Type B pancreatic cell (in vitro differentiated cells): ENCODE measurements at regions not wholly inside any gene's neighbourhood (a gene's known extent, or its start where the extent isn't known, plus 50 kb on each side); places are given as distances from the start of the nearest gene placed in this dataset.
"Not testable (repeated sequence)": the region's sequence is repeated elsewhere in the genome, so short reads cannot be mapped to it uniquely, and the experiment has no call there.

Experiments used
- DNase-seq: peaks from one replicate; pipeline ENCODE4 v3.0.0; 2021; ENCODE audit warnings: mixed read lengths; ENCODE audit not compliant: unreplicated experiment; ENCODE audit errors: extremely low spot score
- H3K27ac Mint-ChIP-seq: 2 replicates; pipeline ENCODE4 v1.8.0; 2021; ENCODE audit warnings: mild to moderate bottlenecking, mixed read lengths
- H3K27me3 Mint-ChIP-seq: 2 replicates; pipeline ENCODE4 v1.8.0; 2021; ENCODE audit warnings: mixed read lengths
- H3K36me3 Mint-ChIP-seq: 2 replicates; pipeline ENCODE4 v1.8.0; 2021; ENCODE audit warnings: mixed read lengths
- H3K4me1 Mint-ChIP-seq: one replicate; pipeline ENCODE4 v1.8.0; 2021; ENCODE audit warnings: mixed read lengths; ENCODE audit not compliant: unreplicated experiment
- H3K4me3 Mint-ChIP-seq: 2 replicates; pipeline ENCODE4 v1.8.0; 2021; ENCODE audit warnings: mild to moderate bottlenecking, mixed read lengths
- H3K9me3 Mint-ChIP-seq: 2 replicates; pipeline ENCODE4 v1.8.0; 2021; ENCODE audit warnings: mixed read lengths
- TF ChIP-seq, protein P1 (sequence below): fragments of 200-600 bp; sonication (generic); conservative IDR thresholded peaks from 2 replicates; pipeline ENCODE4 v1.5.0; 2021; ENCODE audit warnings: antibody characterized with exemption, mild to moderate bottlenecking

DNA sequence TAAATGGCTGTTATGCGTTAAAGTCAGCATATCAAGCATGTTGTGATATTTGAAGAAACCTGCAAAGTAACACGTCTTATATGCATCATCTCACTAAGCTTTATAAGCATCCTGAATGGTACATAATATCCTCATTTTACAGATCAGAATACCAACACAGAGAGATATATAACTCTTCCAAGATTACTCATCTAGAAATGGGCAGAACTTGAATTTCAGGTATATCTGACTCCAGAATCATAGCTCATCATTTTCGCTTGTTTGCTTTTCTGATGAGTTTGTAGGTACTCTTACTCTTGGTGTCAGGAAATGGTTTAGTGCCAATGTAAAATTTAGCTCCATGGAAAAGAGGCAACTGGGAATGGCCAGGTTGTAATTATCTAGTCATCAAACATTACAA is 232.3 kb upstream of the ANKH start:
- Mint-ChIP-seq H3K27ac (no peak overlapping the region), H3K36me3 (no peaks in the 10 kb centered on the region), H3K27me3 (peaks cover 4% of the 10 kb centered on the region), H3K4me1 (no peaks in the 10 kb centered on the region), H3K4me3 (no peak overlapping the region), H3K9me3 (no peaks in the 10 kb centered on the region)
- TF ChIP-seq, protein P1, sequence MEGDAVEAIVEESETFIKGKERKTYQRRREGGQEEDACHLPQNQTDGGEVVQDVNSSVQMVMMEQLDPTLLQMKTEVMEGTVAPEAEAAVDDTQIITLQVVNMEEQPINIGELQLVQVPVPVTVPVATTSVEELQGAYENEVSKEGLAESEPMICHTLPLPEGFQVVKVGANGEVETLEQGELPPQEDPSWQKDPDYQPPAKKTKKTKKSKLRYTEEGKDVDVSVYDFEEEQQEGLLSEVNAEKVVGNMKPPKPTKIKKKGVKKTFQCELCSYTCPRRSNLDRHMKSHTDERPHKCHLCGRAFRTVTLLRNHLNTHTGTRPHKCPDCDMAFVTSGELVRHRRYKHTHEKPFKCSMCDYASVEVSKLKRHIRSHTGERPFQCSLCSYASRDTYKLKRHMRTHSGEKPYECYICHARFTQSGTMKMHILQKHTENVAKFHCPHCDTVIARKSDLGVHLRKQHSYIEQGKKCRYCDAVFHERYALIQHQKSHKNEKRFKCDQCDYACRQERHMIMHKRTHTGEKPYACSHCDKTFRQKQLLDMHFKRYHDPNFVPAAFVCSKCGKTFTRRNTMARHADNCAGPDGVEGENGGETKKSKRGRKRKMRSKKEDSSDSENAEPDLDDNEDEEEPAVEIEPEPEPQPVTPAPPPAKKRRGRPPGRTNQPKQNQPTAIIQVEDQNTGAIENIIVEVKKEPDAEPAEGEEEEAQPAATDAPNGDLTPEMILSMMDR, result no peak
- DNase-seq, result no peak

DNA sequence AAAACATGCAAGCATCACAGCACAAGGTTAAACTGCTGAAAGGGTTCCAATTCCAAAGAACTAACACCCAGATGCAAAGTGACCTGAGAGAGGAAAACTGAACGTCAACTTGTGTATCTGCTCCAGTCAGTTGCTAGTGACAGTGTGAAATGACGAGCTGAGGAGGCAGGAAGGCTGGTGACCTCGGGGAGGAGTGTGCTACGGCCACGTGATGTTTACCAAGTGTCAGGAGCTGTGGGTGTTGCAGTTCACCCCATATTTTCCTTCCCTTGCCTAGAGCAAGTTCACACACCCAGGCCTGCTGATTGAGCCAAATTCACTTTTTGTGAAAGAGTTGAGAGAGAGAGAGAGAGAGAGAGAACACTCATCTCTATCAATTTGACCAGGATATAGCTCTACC is 231.6 kb upstream of the ANKH start:
- TF ChIP-seq, protein P1, result no peak
- Mint-ChIP-seq H3K9me3 (no peaks in the 10 kb centered on the region), H3K4me1 (no peaks in the 10 kb centered on the region), H3K36me3 (no peaks in the 10 kb centered on the region), H3K27me3 (peaks cover 4% of the 10 kb centered on the region), H3K4me3 (no peak overlapping the region), H3K27ac (no peak overlapping the region)
- no peak for DNase-seq

DNA sequence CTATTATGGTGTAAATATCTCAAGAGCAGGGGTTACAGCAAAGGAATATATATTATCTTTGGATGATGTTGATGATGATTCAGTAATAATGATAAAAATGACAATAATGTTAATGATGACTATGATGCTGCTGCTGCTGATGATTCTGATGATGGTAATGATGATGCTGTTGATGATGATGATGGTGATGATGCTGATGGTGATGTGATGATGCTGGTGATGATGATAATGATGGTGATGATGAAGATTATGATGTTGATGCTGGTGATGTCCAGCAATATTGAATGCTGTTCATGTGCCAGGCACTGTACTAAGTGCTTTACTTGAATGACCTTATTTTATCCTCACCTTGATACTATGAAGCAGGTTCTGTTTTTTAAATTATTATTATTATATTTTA is 226.0 kb upstream of the ANKH start:
- no peak overlapping the region for H3K4me3 Mint-ChIP-seq
- no peaks in the 10 kb centered on the region for H3K36me3 Mint-ChIP-seq
- peaks cover 7% of the 10 kb centered on the region for H3K9me3 Mint-ChIP-seq
- H3K27me3 Mint-ChIP-seq, result peaks cover 7% of the 10 kb centered on the region
- H3K27ac Mint-ChIP-seq, result no peak overlapping the region
- TF ChIP-seq, protein P1, result no peak
- H3K4me1 Mint-ChIP-seq, result no peaks in the 10 kb centered on the region
- no peak for DNase-seq

DNA sequence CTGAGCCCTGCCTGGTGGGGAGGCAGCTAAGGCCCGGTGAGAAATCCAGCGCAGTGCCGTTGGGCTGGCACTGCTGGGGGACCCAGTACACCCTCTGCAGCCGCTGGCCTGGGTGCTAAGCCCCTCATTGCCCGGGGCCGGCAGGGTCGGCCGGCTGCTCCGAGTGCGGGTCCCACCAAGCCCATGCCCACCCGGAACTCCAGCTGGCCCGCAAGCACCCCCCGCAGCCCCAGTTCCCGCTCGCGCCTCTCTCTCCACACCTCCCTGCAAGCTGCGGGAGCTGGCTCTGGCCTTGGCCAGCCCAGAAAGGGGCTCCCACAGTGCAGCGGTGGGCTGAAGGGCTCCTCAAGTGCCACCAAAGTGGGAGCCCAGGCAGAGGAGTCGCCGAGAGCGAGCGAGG is 225.1 kb upstream of the ANKH start:
- not testable (repeated sequence) for H3K27ac Mint-ChIP-seq, H3K4me1 Mint-ChIP-seq, H3K4me3 Mint-ChIP-seq, H3K9me3 Mint-ChIP-seq, H3K27me3 Mint-ChIP-seq, H3K36me3 Mint-ChIP-seq, DNase-seq

DNA sequence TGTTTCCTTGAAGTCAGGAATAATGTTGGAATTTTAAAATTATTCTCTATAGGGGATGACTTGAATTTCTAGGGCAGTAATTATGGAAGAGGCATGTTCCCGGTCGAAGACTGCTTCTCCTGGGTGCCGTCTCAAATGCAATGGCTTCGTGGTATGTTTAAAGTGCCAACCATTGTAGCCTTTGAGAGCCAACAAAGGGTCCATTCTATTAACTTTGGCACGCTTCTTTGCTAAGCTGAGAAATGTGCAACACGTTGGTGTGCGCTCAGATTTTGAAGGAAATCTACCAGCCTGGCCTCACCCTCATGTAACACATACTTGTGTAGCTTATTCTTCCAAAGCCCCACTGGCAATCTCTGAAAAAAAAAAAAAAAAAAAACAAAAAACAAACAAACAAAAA is 221.2 kb upstream of the ANKH start:
- H3K27me3 Mint-ChIP-seq, result peaks cover 16% of the 10 kb centered on the region
- no peaks in the 10 kb centered on the region for H3K4me1 Mint-ChIP-seq
- DNase-seq, result no peak
- H3K4me3 Mint-ChIP-seq, result no peak overlapping the region
- H3K9me3 Mint-ChIP-seq, result peaks cover 7% of the 10 kb centered on the region
- no peak overlapping the region for H3K27ac Mint-ChIP-seq
- TF ChIP-seq, protein P1, result no peak
- no peaks in the 10 kb centered on the region for H3K36me3 Mint-ChIP-seq

DNA sequence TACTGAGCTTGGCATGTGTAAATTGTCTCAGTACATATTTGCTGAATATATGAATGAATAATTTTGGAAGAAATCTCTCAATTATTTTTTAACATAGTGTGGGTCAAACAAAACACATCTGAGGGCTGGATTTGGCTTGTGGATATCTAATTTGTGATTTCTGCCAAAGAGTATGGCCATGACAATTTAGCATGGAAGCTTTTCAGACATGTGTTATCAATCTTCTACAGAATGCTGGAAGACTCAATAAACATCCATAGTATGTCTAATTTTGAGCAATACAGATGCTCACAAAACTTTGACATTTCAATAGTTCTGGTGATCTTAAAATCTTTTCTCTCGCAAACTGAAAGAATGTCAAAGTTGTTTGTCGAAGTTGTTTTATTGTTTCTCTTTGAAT is 214.1 kb upstream of the ANKH start:
- no peak overlapping the region for H3K27ac Mint-ChIP-seq
- H3K4me3 Mint-ChIP-seq, result no peak overlapping the region
- no peak for DNase-seq
- TF ChIP-seq, protein P1, result no peak
- no peaks in the 10 kb centered on the region for H3K36me3 Mint-ChIP-seq
- H3K9me3 Mint-ChIP-seq, result no peaks in the 10 kb centered on the region
- no peaks in the 10 kb centered on the region for H3K4me1 Mint-ChIP-seq
- peaks cover 9% of the 10 kb centered on the region for H3K27me3 Mint-ChIP-seq
